ENCODE measurements at regions not wholly inside any gene's neighbourhood (a gene's known extent, or its start where the extent isn't known, plus 50 kb on each side); places are given as distances from the start of the nearest gene placed in this dataset.

- TF ChIP-seq REST (IDR thresholded peaks at IDR 0.05) (no peak), ZBTB33 (IDR thresholded peaks at IDR 0.05) (no peak), EGR1 (IDR thresholded peaks at IDR 0.05; ENCODE audit: low read depth in 2 of 2) (no peak), RAD21 (IDR thresholded peaks at IDR 0.05) (no peak), MAX (IDR thresholded peaks at IDR 0.05) (no peak)
These were observed 880.0 kb downstream of the SLC16A7 start (continued) for GRCh38 chr12:60475825-60476224.

- no peak overlapping the region for H3K4me3 ChIP-seq (ENCODE audit: low read depth in 1 of 3, low read length in 3 of 3)
- DNase-seq (ENCODE audit: low spot score): no peak
- no peaks in the 10 kb centered on the region for H3K36me3 ChIP-seq (ENCODE audit: control insufficient read depth in 4 of 4, insufficient read depth in 3 of 4, low read depth in 1 of 4, low read length in 3 of 4)
- no peak overlapping the region for H3K27ac ChIP-seq (ENCODE audit: low read depth in 1 of 2, low read length in 2 of 2)
- no peak overlapping the region for H3K9ac ChIP-seq (ENCODE audit: low read depth in 1 of 2, low read length in 2 of 2)
- no peak for TF ChIP-seq HNF4A (conservative IDR thresholded peaks at IDR 0.05)
- TF ChIP-seq TAF1 (conservative IDR thresholded peaks at IDR 0.05): no peak
- TF ChIP-seq SP1 (IDR thresholded peaks at IDR 0.05): no peak
- no peaks in the 10 kb centered on the region for H3K27me3 ChIP-seq (ENCODE audit: control insufficient read depth in 4 of 4, insufficient read depth in 4 of 4, low read length in 3 of 4)
- no peaks in the 10 kb centered on the region for H3K9me3 ChIP-seq (ENCODE audit: control insufficient read depth in 4 of 4, low read length in 3 of 4)
- 57% methylated on average over 1 of the region's 1 CpG for WGBS
- no peaks in the 10 kb centered on the region for H3K4me1 ChIP-seq (ENCODE audit: control insufficient read depth in 4 of 4, insufficient read depth in 4 of 4, low read length in 3 of 4)
These were observed 891.5 kb downstream of the SLC16A7 start for GRCh38 chr12:60487284-60487683.

GRCh38 chr12:60489071-60489470, 893.2 kb downstream of the SLC16A7 start:
- Histone ChIP-seq H3K9ac (ENCODE audit: low read depth in 1 of 2, low read length in 2 of 2) (no peak overlapping the region), H3K27ac (ENCODE audit: low read depth in 1 of 2, low read length in 2 of 2) (no peak overlapping the region), H3K4me1 (ENCODE audit: control insufficient read depth in 4 of 4, insufficient read depth in 4 of 4, low read length in 3 of 4) (no peaks in the 10 kb centered on the region), H3K36me3 (ENCODE audit: control insufficient read depth in 4 of 4, insufficient read depth in 3 of 4, low read depth in 1 of 4, low read length in 3 of 4) (no peaks in the 10 kb centered on the region), H3K27me3 (ENCODE audit: control insufficient read depth in 4 of 4, insufficient read depth in 4 of 4, low read length in 3 of 4) (no peaks in the 10 kb centered on the region), H3K9me3 (ENCODE audit: control insufficient read depth in 4 of 4, low read length in 3 of 4) (no peaks in the 10 kb centered on the region), H3K4me3 (ENCODE audit: low read depth in 1 of 3, low read length in 3 of 3) (no peak overlapping the region)
- no peak for DNase-seq (ENCODE audit: low spot score)
- no peak for TF ChIP-seq MAX (IDR thresholded peaks at IDR 0.05)
- no peak for TF ChIP-seq FOXA1 (IDR thresholded peaks at IDR 0.05)
- TF ChIP-seq RAD21 (IDR thresholded peaks at IDR 0.05): no peak
- no peak for TF ChIP-seq YY1 (IDR thresholded peaks at IDR 0.05)
- TF ChIP-seq HNF4G (IDR thresholded peaks at IDR 0.05): no peak
- no peak for TF ChIP-seq CTCF (IDR thresholded peaks at IDR 0.05; ENCODE audit: low read depth, low read length, missing input control)
- no peak for TF ChIP-seq HNF4A (conservative IDR thresholded peaks at IDR 0.05)
- TF ChIP-seq FOXA2 (IDR thresholded peaks at IDR 0.05): no peak
